HUES64 (cell line): ENCODE measurements at regions not wholly inside any gene's neighbourhood (a gene's known extent, or its start where the extent isn't known, plus 50 kb on each side); places are given as distances from the start of the nearest gene placed in this dataset.
"Not testable (repeated sequence)": the region's sequence is repeated elsewhere in the genome, so short reads cannot be mapped to it uniquely, and the experiment has no call there.

ENCODE experiments used
- H3K27ac ChIP-seq: 2 replicates; pipeline ENCODE4 v1.7.0; 2013; ENCODE audit warnings: low read depth, low read length, inconsistent platforms
- H3K27me3 ChIP-seq: 2 replicates; pipeline ENCODE4 v1.6.1; 2013; ENCODE audit warnings: mild to moderate bottlenecking, low read length; ENCODE audit not compliant: insufficient read depth
- H3K36me3 ChIP-seq: 2 replicates; pipeline ENCODE4 v1.6.1; 2013; ENCODE audit warnings: mild to moderate bottlenecking, low read length; ENCODE audit not compliant: insufficient read depth
- H3K4me1 ChIP-seq: 2 replicates; pipeline ENCODE4 v1.6.1; 2013; ENCODE audit warnings: mild to moderate bottlenecking, low read length, moderate library complexity; ENCODE audit not compliant: insufficient read depth
- H3K4me3 ChIP-seq: 2 replicates; pipeline ENCODE4 v1.5.1; 2013; ENCODE audit warnings: mild to moderate bottlenecking, low read length, moderate library complexity
- H3K9ac ChIP-seq: 2 replicates; pipeline ENCODE4 v1.6.1; 2013; ENCODE audit warnings: mild to moderate bottlenecking, low read depth, low read length
- H3K9me3 ChIP-seq: 2 replicates; pipeline ENCODE4 v1.6.1; 2013; ENCODE audit warnings: low read depth, low read length; ENCODE audit not compliant: insufficient read depth
- WGBS: fragments of 150-250, 120-280 bp; methylation state at CpG from one replicate; pipeline ENCODE4 v1.1.7; 2013; ENCODE audit warnings: missing lambda C conversion rate; 5-methylcytosine and 5-hydroxymethylcytosine counted together

DNA sequence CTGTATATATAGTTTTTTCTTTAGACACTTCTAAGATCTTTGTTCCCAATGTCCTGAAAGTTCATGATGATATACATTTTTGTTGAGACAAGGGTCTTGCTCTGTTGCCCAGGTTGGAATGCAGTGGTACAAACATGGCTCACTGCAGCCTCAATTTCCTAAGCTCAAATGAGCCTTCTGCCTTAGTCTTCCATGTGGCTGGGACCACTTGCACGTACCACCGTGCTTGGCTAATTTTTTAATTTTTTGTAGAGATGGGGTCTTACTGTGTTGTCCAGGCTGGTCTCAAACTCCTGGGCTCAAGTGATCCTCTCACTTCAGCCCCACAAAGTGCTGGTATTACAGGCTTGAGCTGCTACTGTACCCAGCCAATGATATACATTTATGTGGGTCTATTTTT, 132.9 kb upstream of the BCOR start:
- no peaks in the 10 kb centered on the region for H3K36me3 ChIP-seq
- H3K9me3 ChIP-seq = no peaks in the 10 kb centered on the region
- 100% methylated on average over 2 of the region's 2 CpGs for WGBS
- no peak overlapping the region for H3K9ac ChIP-seq
- no peak overlapping the region for H3K27ac ChIP-seq
- H3K27me3 ChIP-seq = no peaks in the 10 kb centered on the region
- no peaks in the 10 kb centered on the region for H3K4me1 ChIP-seq
- H3K4me3 ChIP-seq = no peak overlapping the region

DNA sequence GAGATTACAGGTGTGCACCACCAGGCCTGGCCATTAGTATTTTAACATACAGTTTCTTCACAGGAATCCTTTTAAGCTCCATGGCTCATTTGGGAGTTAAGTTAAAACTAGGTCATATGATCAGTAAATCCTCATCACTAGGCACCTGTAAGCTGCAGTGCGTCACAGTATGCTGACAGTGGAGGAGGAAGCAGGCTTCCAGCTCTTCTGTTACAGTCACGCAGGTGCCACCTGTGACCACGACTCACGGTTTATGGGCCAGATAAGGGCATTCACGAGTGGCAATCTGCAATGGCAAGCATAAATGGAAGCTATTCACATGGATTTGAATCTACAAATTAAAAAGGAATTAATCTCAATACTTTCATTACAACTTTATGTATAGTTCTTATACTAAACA, 129.4 kb upstream of the BCOR start:
- Histone ChIP-seq H3K27ac (no peak overlapping the region), H3K9ac (no peak overlapping the region), H3K36me3 (no peaks in the 10 kb centered on the region), H3K4me3 (no peak overlapping the region), H3K27me3 (no peaks in the 10 kb centered on the region), H3K4me1 (no peaks in the 10 kb centered on the region), H3K9me3 (no peaks in the 10 kb centered on the region)
- WGBS = 93% methylated on average over 5 of the region's 5 CpGs

DNA sequence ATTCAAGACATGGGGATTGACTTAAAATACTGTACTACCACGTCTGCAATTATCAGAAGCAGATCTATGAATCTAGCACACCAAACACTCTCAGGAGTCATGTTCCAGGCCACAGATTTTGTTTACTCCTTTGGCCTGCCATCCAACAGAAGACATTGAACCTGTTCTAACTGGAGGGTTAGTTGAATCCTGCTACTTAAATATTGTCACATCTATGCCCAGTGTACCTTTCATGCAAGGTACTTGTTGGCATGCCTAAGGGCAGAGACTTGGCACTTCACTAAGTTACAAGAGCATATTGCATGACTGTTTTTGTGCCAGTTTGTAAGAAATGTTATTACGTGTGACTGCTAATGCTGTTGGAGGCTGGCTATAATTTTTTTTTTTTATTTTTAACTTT, 126.9 kb upstream of the BCOR start:
- Histone ChIP-seq H3K27ac (no peak overlapping the region), H3K36me3 (no peaks in the 10 kb centered on the region), H3K9me3 (no peaks in the 10 kb centered on the region), H3K9ac (no peak overlapping the region), H3K27me3 (no peaks in the 10 kb centered on the region), H3K4me3 (no peak overlapping the region), H3K4me1 (no peaks in the 10 kb centered on the region)
- 97% methylated on average over 2 of the region's 2 CpGs for WGBS

DNA sequence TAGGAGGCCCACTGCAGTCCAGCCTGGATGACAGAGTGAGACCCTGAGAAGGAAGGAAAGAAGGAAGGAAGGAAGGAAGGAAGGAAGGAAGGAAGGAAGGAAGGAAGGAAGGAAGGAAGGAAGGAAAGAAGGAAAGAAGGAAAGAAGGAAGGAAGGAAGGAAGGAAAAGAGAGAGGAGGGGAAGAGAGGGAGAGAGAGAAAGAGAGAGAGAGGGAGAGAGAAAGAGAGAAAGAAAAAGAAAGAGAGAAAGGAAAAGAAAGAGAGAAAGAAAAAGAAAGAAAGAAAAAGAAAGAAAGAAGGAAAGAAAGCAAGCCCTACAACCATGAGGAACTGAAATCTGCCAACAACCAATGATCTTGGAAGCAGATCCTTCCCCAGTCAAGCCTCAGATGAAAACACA, 124.9 kb upstream of the BCOR start:
- not testable (repeated sequence) for H3K9ac ChIP-seq, H3K9me3 ChIP-seq, H3K27me3 ChIP-seq, H3K4me1 ChIP-seq, H3K4me3 ChIP-seq, H3K27ac ChIP-seq, H3K36me3 ChIP-seq

DNA sequence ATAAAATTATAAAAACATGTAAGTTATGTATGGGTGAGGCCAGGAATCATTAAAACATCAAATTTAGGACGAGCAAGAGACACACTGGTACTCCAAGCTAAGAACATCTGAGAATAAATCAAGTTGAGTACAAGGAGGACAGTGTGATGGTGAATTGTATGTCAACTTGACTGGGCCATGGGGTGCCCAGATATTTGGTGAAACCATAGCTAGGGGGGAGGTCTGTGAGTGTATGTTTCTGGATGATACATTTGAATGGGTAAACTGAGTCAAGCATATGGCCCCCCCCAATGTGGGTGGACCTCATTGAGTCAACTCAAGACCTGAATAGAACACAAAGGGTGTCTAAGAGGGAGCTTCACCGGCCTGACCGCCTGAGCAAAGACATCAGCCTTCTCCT, 115.3 kb upstream of the BCOR start:
- Histone ChIP-seq H3K27ac (no peak overlapping the region), H3K4me1 (no peaks in the 10 kb centered on the region), H3K4me3 (no peak overlapping the region), H3K27me3 (no peaks in the 10 kb centered on the region), H3K9ac (no peak overlapping the region), H3K9me3 (no peaks in the 10 kb centered on the region), H3K36me3 (no peaks in the 10 kb centered on the region)
- 86% methylated on average over 3 of the region's 3 CpGs for WGBS

DNA sequence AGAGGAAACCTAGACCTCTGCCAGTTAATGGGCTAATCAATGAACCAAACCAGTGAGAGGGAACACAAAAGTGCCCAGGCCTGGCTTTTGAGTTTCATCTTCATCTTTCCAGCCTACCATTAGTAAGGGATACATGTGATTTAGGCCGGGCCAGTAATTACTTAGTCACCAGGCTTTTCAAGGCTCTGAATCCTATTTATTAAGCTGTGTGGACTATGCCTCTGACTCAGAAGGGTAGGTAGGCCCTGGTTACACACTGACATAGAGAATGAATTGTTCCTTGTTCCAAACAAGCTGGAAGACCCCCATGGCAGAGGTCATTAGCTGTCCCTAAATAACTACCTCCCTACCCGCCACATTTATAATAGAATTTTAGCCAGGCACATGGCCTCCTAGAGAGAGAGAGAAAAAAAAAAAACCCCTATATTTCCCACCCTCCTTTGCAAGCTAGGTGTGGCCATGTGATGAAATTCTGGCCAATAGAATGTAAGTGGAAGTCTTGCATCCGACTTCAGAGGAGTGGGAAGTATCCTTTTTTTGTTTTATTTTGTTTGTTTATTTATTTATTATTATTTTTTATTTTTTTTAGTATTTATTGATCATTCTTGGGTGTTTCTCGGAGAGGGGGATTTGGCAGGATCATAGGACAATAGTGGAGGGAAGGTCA, 112.3 kb upstream of the BCOR start:
- Histone ChIP-seq H3K27ac (no peak overlapping the region), H3K4me1 (no peaks in the 10 kb centered on the region), H3K27me3 (no peaks in the 10 kb centered on the region), H3K9ac (no peak overlapping the region), H3K36me3 (no peaks in the 10 kb centered on the region), H3K4me3 (no peak overlapping the region), H3K9me3 (no peaks in the 10 kb centered on the region)
- WGBS = no CpG with 5 or more reads among the region's 4 CpGs

DNA sequence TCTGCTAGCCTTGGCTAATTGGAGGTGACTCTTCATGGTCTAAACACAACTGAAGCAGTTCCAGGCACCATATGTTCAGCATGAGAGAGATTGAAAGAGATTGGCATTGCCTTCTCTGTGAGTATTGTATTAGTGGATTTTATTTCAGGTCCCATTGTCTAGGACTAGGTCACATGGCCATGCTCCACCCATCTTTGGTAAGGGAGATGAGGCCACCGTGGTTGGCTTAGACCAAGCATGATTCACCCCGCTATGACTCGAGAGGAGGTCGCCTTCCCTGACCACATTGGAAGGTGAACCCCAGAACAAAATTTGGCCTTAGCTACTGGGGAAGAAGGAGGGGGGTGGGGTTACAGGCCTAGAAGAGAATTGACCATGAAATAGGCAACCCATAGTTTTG, 109.9 kb upstream of the BCOR start:
- Histone ChIP-seq H3K4me1 (no peaks in the 10 kb centered on the region), H3K9me3 (no peaks in the 10 kb centered on the region), H3K9ac (no peak overlapping the region), H3K4me3 (no peak overlapping the region), H3K36me3 (no peaks in the 10 kb centered on the region), H3K27me3 (no peaks in the 10 kb centered on the region), H3K27ac (no peak overlapping the region)
- WGBS = 96% methylated on average over 4 of the region's 4 CpGs

DNA sequence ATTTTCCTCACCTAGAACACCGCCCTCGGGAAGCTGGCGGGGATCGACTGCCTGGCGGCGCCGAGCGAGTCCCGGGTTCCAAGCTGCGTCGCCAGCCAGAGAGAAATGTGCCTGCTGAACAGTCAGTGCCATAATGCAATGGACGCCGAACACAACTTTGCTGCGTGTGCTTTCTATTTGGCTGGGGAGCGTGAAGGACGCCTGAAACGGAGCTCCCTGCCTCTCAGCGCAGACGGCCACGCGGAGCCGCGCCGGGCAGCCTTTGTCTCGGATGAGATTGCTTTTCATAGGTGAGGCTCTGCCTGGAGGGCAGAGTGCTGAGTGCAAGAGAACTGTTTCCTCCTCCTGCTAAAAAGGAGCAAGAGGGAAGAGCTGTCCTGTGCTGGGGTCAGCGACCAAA, 107.7 kb upstream of the BCOR start:
- WGBS = 91% methylated on average over 26 of the region's 26 CpGs
- Histone ChIP-seq H3K27ac (no peak overlapping the region), H3K27me3 (no peaks in the 10 kb centered on the region), H3K4me3 (no peak overlapping the region), H3K4me1 (no peaks in the 10 kb centered on the region), H3K9ac (no peak overlapping the region), H3K9me3 (no peaks in the 10 kb centered on the region), H3K36me3 (no peaks in the 10 kb centered on the region)

DNA sequence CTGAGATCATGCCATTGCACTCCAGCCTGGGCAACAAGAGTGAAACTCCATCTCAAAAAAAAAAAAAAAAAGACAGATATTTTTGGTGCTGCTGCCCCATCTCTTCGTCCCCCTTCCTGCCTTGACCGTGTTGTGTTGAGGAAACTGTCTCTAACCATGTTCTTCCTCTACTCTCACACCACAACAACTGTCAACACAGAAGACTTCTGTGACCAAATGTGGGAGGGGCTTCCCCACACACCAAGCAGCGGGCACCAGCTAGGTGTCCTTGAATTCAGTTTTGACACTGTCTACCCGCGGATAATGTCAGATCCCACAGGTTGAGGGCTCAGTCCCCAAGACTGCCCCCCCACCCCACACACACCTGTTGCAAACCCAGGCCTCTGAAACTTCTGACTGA, 104.7 kb upstream of the BCOR start:
- Histone ChIP-seq H3K4me3 (no peak overlapping the region), H3K27ac (no peak overlapping the region), H3K9me3 (no peaks in the 10 kb centered on the region), H3K27me3 (no peaks in the 10 kb centered on the region), H3K9ac (no peak overlapping the region), H3K36me3 (no peaks in the 10 kb centered on the region), H3K4me1 (no peaks in the 10 kb centered on the region)
- 98% methylated on average over 5 of the region's 5 CpGs for WGBS

DNA sequence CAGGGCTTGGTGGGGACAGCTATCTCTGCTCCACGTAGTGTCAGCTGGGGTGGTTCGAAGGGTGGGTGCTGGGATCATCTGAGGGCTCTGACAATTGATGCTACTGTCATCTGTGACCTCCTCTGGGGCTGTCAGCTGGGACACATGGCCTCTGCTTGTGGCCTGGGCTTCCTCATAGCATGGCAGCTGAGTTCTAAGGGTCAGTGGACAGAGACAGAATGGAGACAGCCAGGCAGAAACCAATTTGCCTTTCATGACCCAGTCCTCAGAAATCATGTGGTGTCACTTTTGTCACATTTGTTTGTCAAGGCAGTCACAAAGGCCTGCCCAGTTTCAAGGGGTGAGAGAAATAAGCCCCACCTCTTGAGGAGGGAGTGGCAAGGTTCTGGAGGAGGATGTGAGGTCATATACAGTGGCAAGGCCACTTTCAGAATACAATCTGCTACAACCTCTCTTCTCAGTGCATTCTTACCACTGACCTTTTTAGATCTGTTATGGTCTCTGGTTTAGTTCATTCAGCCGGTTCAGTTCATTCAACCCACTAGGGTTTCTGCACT, 103.6 kb upstream of the BCOR start:
- Histone ChIP-seq H3K27me3 (no peaks in the 10 kb centered on the region), H3K36me3 (no peaks in the 10 kb centered on the region), H3K4me1 (no peaks in the 10 kb centered on the region), H3K9me3 (no peaks in the 10 kb centered on the region), H3K27ac (no peak overlapping the region), H3K9ac (no peak overlapping the region), H3K4me3 (no peak overlapping the region)
- 88% methylated on average over 3 of the region's 3 CpGs for WGBS

DNA sequence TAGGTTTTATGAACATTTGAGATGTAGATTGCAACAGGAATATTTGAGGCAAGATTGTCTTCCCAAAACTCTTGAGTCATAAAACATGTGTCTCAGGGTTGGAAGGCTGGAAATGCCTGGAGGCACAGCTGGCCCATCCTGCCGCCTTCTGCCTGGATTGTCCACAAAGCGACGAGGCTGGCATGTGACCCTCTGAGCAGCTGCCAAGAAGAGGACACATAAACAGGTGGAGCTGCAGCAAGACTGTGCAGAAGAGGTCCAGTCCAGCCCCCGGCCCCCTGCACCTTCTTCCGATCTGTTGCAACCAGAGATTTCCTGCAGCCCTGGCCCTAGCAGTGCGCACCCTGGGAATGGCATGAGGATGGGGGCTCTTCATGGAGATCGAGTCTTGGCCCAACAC, 101.9 kb upstream of the BCOR start:
- H3K9me3 ChIP-seq = no peaks in the 10 kb centered on the region
- no peak overlapping the region for H3K4me3 ChIP-seq
- whole genome bisulfite sequencing = 86% methylated on average over 7 of the region's 7 CpGs
- no peak overlapping the region for H3K27ac ChIP-seq
- H3K27me3 ChIP-seq = no peaks in the 10 kb centered on the region
- no peak overlapping the region for H3K9ac ChIP-seq
- H3K36me3 ChIP-seq = no peaks in the 10 kb centered on the region
- H3K4me1 ChIP-seq = no peaks in the 10 kb centered on the region

DNA sequence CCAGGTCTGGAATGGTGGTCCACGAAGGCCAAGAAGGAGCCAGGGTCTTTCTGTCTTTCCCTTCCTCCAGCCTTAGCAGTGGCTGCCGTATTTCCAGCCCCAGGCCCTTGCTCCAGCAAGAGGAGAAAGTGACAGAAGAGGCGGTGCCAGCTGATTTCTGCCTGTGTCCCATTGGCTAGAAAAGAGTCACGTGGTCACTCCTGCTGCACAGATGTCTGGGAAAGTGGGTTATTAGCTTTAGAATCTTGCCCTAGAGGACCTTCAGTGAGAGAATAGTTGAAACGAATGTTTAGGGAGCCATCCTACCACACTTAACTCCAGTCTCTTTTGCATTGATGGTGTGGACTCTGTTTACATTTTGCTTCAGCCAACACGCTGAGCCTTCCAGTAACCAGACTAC, 99.3 kb upstream of the BCOR start:
- Histone ChIP-seq H3K27ac (no peak overlapping the region), H3K9ac (no peak overlapping the region), H3K4me1 (no peaks in the 10 kb centered on the region), H3K9me3 (no peaks in the 10 kb centered on the region), H3K4me3 (no peak overlapping the region), H3K36me3 (no peaks in the 10 kb centered on the region), H3K27me3 (no peaks in the 10 kb centered on the region)
- WGBS = 92% methylated on average over 5 of the region's 6 CpGs
